CD4-positive, alpha-beta memory T cell (primary cell): ENCODE measurements at regions not wholly inside any gene's neighbourhood (a gene's known extent, or its start where the extent isn't known, plus 50 kb on each side); places are given as distances from the start of the nearest gene placed in this dataset.

ENCODE experiments used
- CTCF ChIA-PET: fragments of 350-600 bp; sonication (Branson Sonifier 250); formaldehyde crosslinking; loops from one replicate; lab custom pipeline; 2021; ENCODE audit warnings: inconsistent platforms; ENCODE audit not compliant: partially characterized antibody; lab: Charles Lee
- POLR2A ChIA-PET: fragments of 350-600 bp; sonication (Branson Sonifier 250); formaldehyde crosslinking; loops from one replicate; lab custom pipeline; 2021; ENCODE audit not compliant: partially characterized antibody; lab: Charles Lee
- DNase-seq, 5 donors: peaks; one replicate each; pipeline versions ENCODE4 v3.0.0 to v3.0.0-alpha.2; 2020 to 2022; ENCODE audit warnings: mixed read lengths in 1 of 5
- H3K27ac ChIP-seq: one replicate; pipeline ENCODE4 v1.7.0; 2013; ENCODE audit warnings: low read depth, low read length
- H3K27me3 ChIP-seq: 2 replicates; pipeline ENCODE4 v1.7.0; 2013; ENCODE audit warnings: mild to moderate bottlenecking, low read length, moderate library complexity; ENCODE audit not compliant: insufficient read depth
- H3K36me3 ChIP-seq: 2 replicates; pipeline ENCODE4 v1.7.0; 2013; ENCODE audit warnings: mild to moderate bottlenecking, low read length, moderate library complexity; ENCODE audit not compliant: insufficient read depth
- H3K4me1 ChIP-seq: 2 replicates; pipeline ENCODE4 v1.7.0; 2013; ENCODE audit warnings: mild to moderate bottlenecking, low read length, moderate library complexity; ENCODE audit not compliant: insufficient read depth
- H3K4me3 ChIP-seq, 2 donors: one replicate each; pipeline ENCODE4 v1.7.0; 2013; ENCODE audit warnings: low read length in 2 of 2, mild to moderate bottlenecking in 1 of 2
- H3K9me3 ChIP-seq, 2 donors: one replicate each; pipeline ENCODE4 v1.7.0; 2013; ENCODE audit warnings: low read length in 2 of 2, control low read depth in 1 of 2; ENCODE audit not compliant: control insufficient read depth in 1 of 2
- H3K27ac Mint-ChIP-seq, 7 donors: one replicate each; pipeline ENCODE4 v1.8.0; 2020 to 2021; ENCODE audit warnings: mixed read lengths in 7 of 7, mild to moderate bottlenecking in 6 of 7, inconsistent platforms in 3 of 7, moderate library complexity in 3 of 7
- H3K27me3 Mint-ChIP-seq, 2 donors: one replicate each; pipeline ENCODE4 v1.8.0; 2020 to 2021; ENCODE audit warnings: mixed read lengths in 2 of 2
- H3K36me3 Mint-ChIP-seq, 2 donors: one replicate each; pipeline ENCODE4 v1.8.0; 2020 to 2021; ENCODE audit warnings: mixed read lengths in 2 of 2, inconsistent platforms in 1 of 2, mild to moderate bottlenecking in 1 of 2
- H3K4me1 Mint-ChIP-seq, 4 donors: one replicate each; pipeline ENCODE4 v1.8.0; 2020 to 2021; ENCODE audit warnings: mixed read lengths in 4 of 4, mild to moderate bottlenecking in 1 of 4
- H3K4me3 Mint-ChIP-seq, 8 donors: one replicate each; pipeline ENCODE4 v1.8.0; 2020 to 2021; ENCODE audit warnings: mixed read lengths in 8 of 8, mild to moderate bottlenecking in 7 of 8, moderate library complexity in 6 of 8, inconsistent platforms in 3 of 8
- H3K9me3 Mint-ChIP-seq, 8 donors: one replicate each; pipeline ENCODE4 v1.8.0; 2020 to 2021; ENCODE audit warnings: mixed read lengths in 8 of 8, mild to moderate bottlenecking in 5 of 8, inconsistent platforms in 3 of 8, moderate library complexity in 1 of 8
- intact Hi-C: fragments of 100-400 bp; cut with micrococcal nuclease; formaldehyde crosslinking; loops from one replicate; pipeline ENCODE4 v1.15.1; 2023

- H3K9me3 Mint-ChIP-seq: peaks cover 0 to 3% (median 0%) of the 10 kb centered on the region in 8 donors
- H3K4me1 Mint-ChIP-seq: no peaks in the 10 kb centered on the region
- DNase-seq: no peak
- Histone ChIP-seq H3K4me1 (no peaks in the 10 kb centered on the region), H3K27ac (no peak overlapping the region), H3K9me3 (no peaks in the 10 kb centered on the region), H3K4me3 (no peak overlapping the region), H3K36me3 (no peaks in the 10 kb centered on the region), H3K27me3 (peaks cover 4% of the 10 kb centered on the region)
- no peak overlapping the region for H3K27ac Mint-ChIP-seq
- H3K27me3 Mint-ChIP-seq: peaks cover 15 to 16% of the 10 kb centered on the region in 2 donors
- intact Hi-C loops: no loop called here
- no peak overlapping the region for H3K4me3 Mint-ChIP-seq
- CTCF ChIA-PET: no interaction called here
- POLR2A ChIA-PET: no interaction called here
- H3K36me3 Mint-ChIP-seq: no peaks in the 10 kb centered on the region
Observed at GRCh38 chr17:62862251-62862650, 54.1 kb upstream of the MARCHF10 start.

- Histone ChIP-seq H3K36me3 (no peaks in the 10 kb centered on the region), H3K4me3 (no peak overlapping the region), H3K27ac (no peak overlapping the region), H3K9me3 (no peaks in the 10 kb centered on the region), H3K4me1 (no peaks in the 10 kb centered on the region), H3K27me3 (peaks cover 4% of the 10 kb centered on the region)
- H3K4me3 Mint-ChIP-seq: no peak overlapping the region
- H3K4me1 Mint-ChIP-seq: no peaks in the 10 kb centered on the region
- ChIA-PET POLR2A (no interaction called here), CTCF (no interaction called here)
- intact Hi-C loops: no loop called here
- peaks cover 0 to 1% (median 0%) of the 10 kb centered on the region in 8 donors for H3K9me3 Mint-ChIP-seq
- DNase-seq: no peak
- peaks cover 8 to 10% of the 10 kb centered on the region in 2 donors for H3K27me3 Mint-ChIP-seq
- H3K27ac Mint-ChIP-seq: no peak overlapping the region
- no peaks in the 10 kb centered on the region for H3K36me3 Mint-ChIP-seq
Observed at GRCh38 chr17:62860962-62861873, 53.1 kb upstream of the MARCHF10 start.

GRCh38 chr17:62859146-62859545 is 51.0 kb upstream of the MARCHF10 start:
- Histone ChIP-seq H3K4me3 (no peak overlapping the region), H3K36me3 (no peaks in the 10 kb centered on the region), H3K4me1 (no peaks in the 10 kb centered on the region), H3K27me3 (no peaks in the 10 kb centered on the region), H3K27ac (no peak overlapping the region), H3K9me3 (no peaks in the 10 kb centered on the region)
- H3K27ac Mint-ChIP-seq: no peak overlapping the region
- ChIA-PET CTCF (no interaction called here), POLR2A (no interaction called here)
- no peaks in the 10 kb centered on the region for H3K4me1 Mint-ChIP-seq
- peaks cover 7 to 11% of the 10 kb centered on the region in 2 donors for H3K27me3 Mint-ChIP-seq
- no peak for DNase-seq
- intact Hi-C loops: no loop called here
- no peak overlapping the region for H3K4me3 Mint-ChIP-seq
- H3K36me3 Mint-ChIP-seq: no peaks in the 10 kb centered on the region
- no peaks in the 10 kb centered on the region for H3K9me3 Mint-ChIP-seq
